ENCODE measurements at regions not wholly inside any gene's neighbourhood (a gene's known extent, or its start where the extent isn't known, plus 50 kb on each side); places are given as distances from the start of the nearest gene placed in this dataset.

- no peak overlapping the region for H3K4me2 ChIP-seq
- H3K36me3 ChIP-seq: no peaks in the 10 kb centered on the region
- H3K4me3 ChIP-seq: no peak overlapping the region
- no peaks in the 10 kb centered on the region for H3K27me3 ChIP-seq
- H4K20me1 ChIP-seq: no peaks in the 10 kb centered on the region
- H3K27ac ChIP-seq: 0 out of 22 replicates have a peak overlapping the region, but pooled peaks of 1 of the 11 experiments have one; percentile 4
- H3K9me3 ChIP-seq (replicated peaks in 1 of 11): peaks cover 0 to 13% (median 8%) of the 10 kb centered on the region in 11 experiments; a peak in 16 of 22 replicates
- H3K4me1 ChIP-seq: peaks cover 8 to 27% (median 15%) of the 10 kb centered on the region in 10 experiments; a peak in 15 of 20 replicates
- TF ChIP-seq Cebpa-rat (IDR thresholded peaks at IDR 0.05): no peak
- H3K9ac ChIP-seq: no peak overlapping the region
Observed at GRCh38 chr7:54701982-54702381, 57.0 kb downstream of the SEC61G start.

- Histone ChIP-seq H3K27me3 (no peaks in the 10 kb centered on the region), H3K9ac (no peak overlapping the region), H3K9me3 (replicated peaks in 1 of 11) (peaks cover 0 to 13% (median 8%) of the 10 kb centered on the region in 11 experiments; a peak in 16 of 22 replicates), H3K36me3 (no peaks in the 10 kb centered on the region), H3K4me3 (no peak overlapping the region), H3K27ac (no peak overlapping the region), H3K4me1 (peaks cover 0 to 8% (median 4%) of the 10 kb centered on the region in 10 experiments; a peak in 11 of 20 replicates), H3K4me2 (no peak overlapping the region), H4K20me1 (no peaks in the 10 kb centered on the region)
- TF ChIP-seq Cebpa-rat (IDR thresholded peaks at IDR 0.05): no peak
Observed at GRCh38 chr7:54699715-54700114, 59.3 kb downstream of the SEC61G start.

DNA sequence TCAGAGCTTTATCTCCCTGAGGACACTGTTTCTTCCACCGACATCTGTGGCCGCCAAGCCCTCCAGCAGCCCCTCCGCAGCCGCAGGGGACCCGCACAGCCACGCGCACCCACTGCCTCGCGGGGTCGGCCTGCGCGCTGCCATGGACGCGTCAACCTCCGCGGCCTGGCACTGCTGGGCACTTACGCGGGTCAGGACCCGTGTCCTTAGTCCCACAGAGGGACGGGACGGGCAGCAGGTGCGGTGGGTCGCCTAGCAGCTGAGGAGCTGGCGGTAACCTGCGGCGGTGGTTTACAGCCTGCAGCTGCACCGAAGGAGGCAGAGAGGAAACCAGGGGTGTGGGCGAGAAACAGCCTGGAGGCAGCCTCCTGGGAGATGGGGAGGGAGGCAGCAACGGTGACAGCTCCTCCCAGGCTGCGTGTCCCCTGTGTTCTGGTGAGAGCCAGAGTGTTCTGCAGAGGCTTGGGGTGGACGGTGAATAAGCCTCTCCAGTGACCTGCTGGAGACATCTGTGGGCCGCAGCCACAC is 61.3 kb downstream of the SEC61G start:
- Histone ChIP-seq H3K4me1 (no peaks in the 10 kb centered on the region), H3K36me3 (no peaks in the 10 kb centered on the region), H3K9me3 (replicated peaks in 1 of 11) (peaks cover 0 to 13% (median 8%) of the 10 kb centered on the region in 11 experiments; a peak in 16 of 22 replicates), H3K27ac (no peak overlapping the region), H3K4me3 (no peak overlapping the region), H4K20me1 (no peaks in the 10 kb centered on the region), H3K27me3 (no peaks in the 10 kb centered on the region), H3K9ac (no peak overlapping the region), H3K4me2 (no peak overlapping the region; a peak in 1 of 22 replicates)
- no peak for TF ChIP-seq Cebpa-rat (IDR thresholded peaks at IDR 0.05)

GRCh38 chr7:54690892-54691291 is 68.1 kb downstream of the SEC61G start:
- Histone ChIP-seq H3K9me3 (replicated peaks in 1 of 11) (no peaks in the 10 kb centered on the region), H3K4me1 (no peaks in the 10 kb centered on the region), H4K20me1 (no peaks in the 10 kb centered on the region), H3K27ac (no peak overlapping the region), H3K36me3 (no peaks in the 10 kb centered on the region), H3K4me3 (no peak overlapping the region), H3K27me3 (no peaks in the 10 kb centered on the region), H3K9ac (no peak overlapping the region), H3K4me2 (no peak overlapping the region)
- TF ChIP-seq Cebpa-rat (IDR thresholded peaks at IDR 0.05): no peak

DNA sequence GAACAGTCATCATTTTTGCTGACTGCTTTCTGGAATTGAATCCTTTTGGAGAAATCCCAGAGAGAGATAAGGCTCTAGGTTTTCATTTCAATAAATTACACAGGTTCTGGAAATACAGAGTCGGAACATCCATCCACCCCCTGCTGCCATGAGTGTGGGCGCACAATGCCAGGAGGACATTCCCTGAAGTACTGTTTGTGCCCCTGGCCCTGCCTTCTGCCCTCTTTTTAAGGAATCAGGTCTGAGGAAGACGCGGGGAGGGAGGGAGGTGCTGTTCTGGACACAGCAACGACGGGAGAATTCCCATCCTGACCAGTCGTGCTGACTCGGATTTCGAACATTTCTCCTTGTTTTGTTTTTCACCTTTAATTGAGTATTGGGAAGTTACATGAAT is 69.0 kb downstream of the SEC61G start:
- Histone ChIP-seq H3K9me3 (replicated peaks in 1 of 11) (no peaks in the 10 kb centered on the region), H3K4me1 (no peaks in the 10 kb centered on the region), H3K4me2 (no peak overlapping the region), H3K27ac (no peak overlapping the region), H3K36me3 (no peaks in the 10 kb centered on the region), H4K20me1 (no peaks in the 10 kb centered on the region), H3K27me3 (no peaks in the 10 kb centered on the region), H3K4me3 (no peak overlapping the region), H3K9ac (no peak overlapping the region)
- no peak for TF ChIP-seq Cebpa-rat (IDR thresholded peaks at IDR 0.05)

DNA sequence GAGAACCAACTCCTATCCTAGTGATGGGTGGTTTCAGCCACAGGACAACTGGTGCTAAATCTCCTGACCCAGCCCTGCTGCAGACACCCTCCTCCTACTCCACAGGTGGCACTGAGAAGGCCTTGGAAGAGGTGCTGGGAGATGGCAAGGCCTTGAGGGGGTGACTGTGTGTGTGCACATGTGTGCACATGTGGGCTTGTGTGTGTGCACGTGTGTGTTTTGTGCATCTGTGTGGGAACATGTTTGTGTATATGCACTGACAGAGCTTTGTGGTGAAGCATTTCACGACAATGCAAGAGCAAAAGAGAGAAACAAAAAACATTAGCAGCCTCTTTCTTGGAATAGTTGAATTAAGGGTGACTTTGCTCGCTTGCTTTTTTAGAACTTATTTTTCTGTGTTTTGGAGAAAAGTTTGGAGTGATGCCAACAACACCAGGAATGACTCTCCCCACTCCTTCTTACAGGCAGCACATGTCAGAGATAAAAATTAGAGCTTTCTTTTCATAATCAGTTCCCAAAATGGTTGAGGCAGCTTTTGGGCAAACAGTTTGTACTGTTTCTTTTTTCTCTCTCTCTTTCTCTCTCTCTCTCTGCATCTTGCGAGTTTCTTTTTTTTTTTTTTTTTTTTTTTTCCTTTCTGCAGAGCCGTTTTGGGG is 69.5 kb downstream of the SEC61G start:
- Histone ChIP-seq H3K4me3 (no peak overlapping the region), H3K4me1 (no peaks in the 10 kb centered on the region), H3K27ac (no peak overlapping the region), H3K4me2 (no peak overlapping the region), H3K36me3 (no peaks in the 10 kb centered on the region), H3K9me3 (replicated peaks in 1 of 11) (no peaks in the 10 kb centered on the region), H4K20me1 (no peaks in the 10 kb centered on the region), H3K9ac (no peak overlapping the region), H3K27me3 (no peaks in the 10 kb centered on the region)
- TF ChIP-seq Cebpa-rat (IDR thresholded peaks at IDR 0.05): no peak

GRCh38 chr7:54687462-54688212 is 71.4 kb downstream of the SEC61G start:
- Histone ChIP-seq H3K27ac (no peak overlapping the region), H3K36me3 (no peaks in the 10 kb centered on the region), H3K9ac (no peak overlapping the region), H3K4me2 (no peak overlapping the region), H3K4me1 (no peaks in the 10 kb centered on the region), H3K27me3 (no peaks in the 10 kb centered on the region), H4K20me1 (no peaks in the 10 kb centered on the region), H3K4me3 (no peak overlapping the region), H3K9me3 (replicated peaks in 1 of 11) (no peaks in the 10 kb centered on the region)
- TF ChIP-seq Cebpa-rat (IDR thresholded peaks at IDR 0.05): no peak

DNA sequence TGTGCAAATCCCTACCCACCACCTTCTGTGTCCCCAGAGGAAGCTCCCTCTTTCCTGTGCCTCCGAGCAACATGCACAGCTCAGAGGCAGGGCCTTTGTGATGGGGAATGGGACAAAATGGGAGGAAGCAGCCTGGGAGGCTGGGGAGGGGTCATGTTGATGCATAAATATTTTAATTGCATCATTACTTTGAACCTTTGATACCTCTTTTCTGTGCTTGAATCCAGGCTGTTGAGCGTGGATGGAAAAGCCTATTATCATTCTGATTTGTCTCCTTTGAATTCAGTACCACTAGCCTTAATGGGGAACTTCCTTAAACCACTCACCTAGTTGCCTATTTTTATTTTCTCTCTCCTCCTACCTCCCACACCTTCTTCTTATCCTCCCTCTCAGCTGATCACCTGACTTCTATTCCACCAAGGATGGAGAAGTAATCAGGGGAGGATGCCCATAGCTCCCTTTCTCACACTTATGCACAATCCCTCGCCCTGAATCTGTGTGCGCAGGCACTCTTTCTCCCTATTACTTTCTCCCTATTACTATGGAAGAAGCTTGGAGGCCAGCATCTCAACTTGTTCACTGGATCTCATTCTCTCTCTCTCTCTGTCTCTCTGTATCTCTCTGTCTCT is 78.5 kb downstream of the SEC61G start:
- H4K20me1 ChIP-seq: no peaks in the 10 kb centered on the region
- no peaks in the 10 kb centered on the region for H3K36me3 ChIP-seq
- TF ChIP-seq Cebpa-rat (IDR thresholded peaks at IDR 0.05): no peak
- H3K27me3 ChIP-seq: no peaks in the 10 kb centered on the region
- no peaks in the 10 kb centered on the region for H3K9me3 ChIP-seq (replicated peaks in 1 of 11)
- H3K9ac ChIP-seq: no peak overlapping the region
- H3K4me2 ChIP-seq: no peak overlapping the region
- no peaks in the 10 kb centered on the region for H3K4me1 ChIP-seq
- H3K27ac ChIP-seq: no peak overlapping the region
- no peak overlapping the region for H3K4me3 ChIP-seq

- Histone ChIP-seq H3K4me3 (no peak overlapping the region), H3K4me2 (no peak overlapping the region), H3K36me3 (no peaks in the 10 kb centered on the region), H3K9me3 (replicated peaks in 1 of 11) (no peaks in the 10 kb centered on the region), H3K27ac (no peak overlapping the region), H3K4me1 (no peaks in the 10 kb centered on the region), H3K9ac (no peak overlapping the region), H4K20me1 (no peaks in the 10 kb centered on the region), H3K27me3 (no peaks in the 10 kb centered on the region)
- no peak for TF ChIP-seq Cebpa-rat (IDR thresholded peaks at IDR 0.05)
Observed at GRCh38 chr7:54679490-54679817, 79.6 kb downstream of the SEC61G start.
